ACC112 (cell line): ENCODE measurements at regions not wholly inside any gene's neighbourhood (a gene's known extent, or its start where the extent isn't known, plus 50 kb on each side); places are given as distances from the start of the nearest gene placed in this dataset.

Experiments
- H2AFZ ChIP-seq: fragments of 200-600 bp; sonication (generic); one replicate; pipeline ENCODE4 v1.6.0; 2017; ENCODE audit warnings: antibody characterized with exemption, low read length; ENCODE audit not compliant: unreplicated experiment
- H3K27ac ChIP-seq: fragments of 200-600 bp; sonication (generic); 2 replicates; pipeline ENCODE4 v1.5.1; 2014; ENCODE audit warnings: low read depth, mild to moderate bottlenecking, antibody characterized with exemption, low read length, moderate library complexity
- H3K27me3 ChIP-seq: fragments of 200-600 bp; sonication (generic); 2 replicates; pipeline ENCODE4 v1.6.1; 2014; ENCODE audit warnings: mild to moderate bottlenecking, antibody characterized with exemption, low read length, moderate library complexity, mixed read lengths; ENCODE audit not compliant: insufficient read depth
- H3K36me3 ChIP-seq: fragments of 200-600 bp; sonication (generic); 2 replicates; pipeline ENCODE4 v1.6.1; 2016; ENCODE audit warnings: mild to moderate bottlenecking, antibody characterized with exemption, low read length, moderate library complexity, mixed read lengths; ENCODE audit not compliant: insufficient read depth
- H3K4me1 ChIP-seq: fragments of 200-600 bp; sonication (generic); one replicate; pipeline ENCODE4 v1.6.1; 2016; ENCODE audit warnings: low read length, mixed read lengths; ENCODE audit not compliant: insufficient read depth, unreplicated experiment, control insufficient read depth
- H3K4me3 ChIP-seq: fragments of 200-600 bp; sonication (generic); 2 replicates; pipeline ENCODE4 v1.5.1; 2014; ENCODE audit warnings: mild to moderate bottlenecking, low read depth, low read length
- H3K79me2 ChIP-seq: fragments of 200-600 bp; sonication (generic); one replicate; pipeline ENCODE4 v1.6.0; 2016; ENCODE audit warnings: low read length; ENCODE audit not compliant: control insufficient read depth, unreplicated experiment, insufficient read depth

DNA sequence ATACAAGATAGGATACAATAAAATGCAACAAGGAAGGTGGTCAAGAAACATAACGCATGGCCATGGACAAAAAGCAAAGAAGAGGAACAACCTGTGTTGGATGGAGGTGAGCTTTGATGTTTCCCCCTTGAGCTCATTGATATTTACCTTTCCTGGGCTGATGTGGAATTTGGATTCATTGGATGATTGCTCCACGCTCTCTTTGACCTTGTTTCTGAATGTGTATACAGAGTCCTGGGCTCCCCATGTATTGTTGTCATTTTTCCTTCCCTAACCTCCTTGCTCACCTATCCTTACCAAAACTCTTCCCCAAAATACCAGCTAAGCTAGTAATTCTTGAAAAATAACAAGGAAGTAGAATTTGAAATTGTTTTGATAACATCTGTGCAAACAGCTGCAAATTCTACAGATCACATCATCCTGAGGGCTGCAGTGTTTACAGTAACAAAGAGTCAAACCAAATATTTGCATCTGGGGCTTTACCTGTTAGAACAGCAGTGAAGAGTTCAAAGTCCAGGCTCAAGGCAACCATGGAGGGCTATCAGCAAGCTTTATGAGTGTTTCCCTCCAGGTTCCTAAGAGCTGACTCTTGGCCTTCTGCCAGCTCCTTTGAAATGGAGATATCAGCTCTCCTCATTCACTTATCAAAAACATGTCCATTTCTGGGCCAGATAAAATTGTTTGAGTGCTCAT is 214.3 kb upstream of the MARCKS start:
- no peak overlapping the region for H2AFZ ChIP-seq
- no peaks in the 10 kb centered on the region for H3K27me3 ChIP-seq
- H3K4me3 ChIP-seq, result no peak overlapping the region
- no peak overlapping the region for H3K27ac ChIP-seq
- peaks cover 18% of the 10 kb centered on the region for H3K4me1 ChIP-seq
- no peaks in the 10 kb centered on the region for H3K79me2 ChIP-seq
- H3K36me3 ChIP-seq, result no peaks in the 10 kb centered on the region

DNA sequence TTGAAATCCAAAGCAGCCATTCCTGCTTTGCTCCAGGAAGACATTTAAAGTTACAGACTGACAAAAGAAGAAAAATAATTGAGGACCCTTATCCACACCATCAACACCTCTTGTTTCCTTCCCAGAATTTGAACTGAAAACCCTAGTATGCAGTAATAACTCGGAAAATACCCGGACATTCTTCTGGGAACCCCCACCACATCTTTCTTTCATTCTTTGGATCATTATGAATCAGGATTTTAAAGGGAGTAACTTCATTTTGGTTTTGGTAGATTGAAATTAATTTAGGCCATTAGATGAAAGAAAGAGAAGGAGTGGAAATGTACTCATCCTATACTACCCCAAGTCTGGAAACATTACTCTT is 213.8 kb upstream of the MARCKS start:
- Histone ChIP-seq H3K27ac (no peak overlapping the region), H3K4me3 (no peak overlapping the region), H3K4me1 (peaks cover 18% of the 10 kb centered on the region), H3K27me3 (no peaks in the 10 kb centered on the region), H2AFZ (no peak overlapping the region), H3K79me2 (no peaks in the 10 kb centered on the region), H3K36me3 (no peaks in the 10 kb centered on the region)

DNA sequence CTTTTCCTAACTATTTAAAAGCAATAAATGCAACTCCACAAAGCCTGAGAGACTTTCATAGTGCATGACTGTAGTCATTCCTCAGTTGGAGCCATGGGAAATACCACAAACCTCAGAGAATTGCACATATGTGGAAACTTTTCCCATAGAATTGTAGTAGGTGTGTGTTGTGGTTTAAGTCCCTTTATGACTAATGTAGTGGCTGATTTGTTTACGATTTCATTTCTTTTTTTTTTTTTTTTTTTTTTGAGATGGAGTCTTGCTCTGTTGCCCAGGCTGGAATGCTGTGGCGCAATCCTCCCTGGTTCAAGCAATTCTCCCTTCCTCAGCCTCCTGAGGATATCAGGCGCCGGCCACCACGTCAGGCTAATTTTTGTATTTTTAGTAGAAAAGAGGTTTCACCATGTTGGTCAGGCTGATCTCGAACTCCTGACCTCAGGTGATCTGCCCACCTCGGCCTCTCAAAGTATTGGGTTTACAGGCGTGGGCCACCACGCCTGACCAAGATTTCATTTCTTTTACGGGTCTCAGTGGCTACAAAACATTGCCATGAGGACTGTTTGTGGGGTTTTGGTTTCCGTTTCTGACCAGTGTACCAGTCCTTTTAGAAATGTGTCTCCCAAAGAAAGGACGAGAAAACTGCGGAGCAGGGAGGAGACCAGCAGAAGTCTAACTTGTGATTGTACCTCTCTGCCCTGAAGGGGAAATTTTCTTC is 212.1 kb upstream of the MARCKS start:
- Histone ChIP-seq H3K27me3 (no peaks in the 10 kb centered on the region), H2AFZ (peak overlapping the region; percentile 5), H3K4me3 (no peak overlapping the region), H3K79me2 (no peaks in the 10 kb centered on the region), H3K27ac (peak overlapping the region; percentile 85), H3K4me1 (peaks cover 18% of the 10 kb centered on the region), H3K36me3 (no peaks in the 10 kb centered on the region)

DNA sequence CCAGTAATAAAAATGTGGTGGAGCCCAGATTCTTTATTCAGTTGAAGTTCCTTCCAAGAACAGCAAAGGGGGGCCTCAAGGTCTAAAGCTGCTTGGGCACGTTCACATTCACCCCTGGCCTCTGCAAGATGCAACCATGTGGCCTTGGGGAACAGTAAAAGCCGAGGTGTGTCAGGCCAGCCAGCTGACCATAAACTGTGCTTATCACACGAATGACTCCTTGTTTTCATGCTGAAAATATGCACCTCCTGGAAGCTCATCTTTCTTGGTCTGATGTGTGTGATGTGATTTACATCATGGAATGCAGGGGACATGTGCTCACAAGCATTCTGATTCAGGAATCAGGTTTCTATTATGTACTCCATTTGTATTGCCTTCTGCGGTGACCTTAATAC is 211.6 kb upstream of the MARCKS start:
- H2AFZ ChIP-seq, result peak overlapping the region; percentile 5
- no peaks in the 10 kb centered on the region for H3K79me2 ChIP-seq
- H3K36me3 ChIP-seq, result no peaks in the 10 kb centered on the region
- H3K4me3 ChIP-seq, result no peak overlapping the region
- peak overlapping the region; percentile 85 for H3K27ac ChIP-seq
- H3K4me1 ChIP-seq, result peaks cover 18% of the 10 kb centered on the region
- H3K27me3 ChIP-seq, result no peaks in the 10 kb centered on the region

DNA sequence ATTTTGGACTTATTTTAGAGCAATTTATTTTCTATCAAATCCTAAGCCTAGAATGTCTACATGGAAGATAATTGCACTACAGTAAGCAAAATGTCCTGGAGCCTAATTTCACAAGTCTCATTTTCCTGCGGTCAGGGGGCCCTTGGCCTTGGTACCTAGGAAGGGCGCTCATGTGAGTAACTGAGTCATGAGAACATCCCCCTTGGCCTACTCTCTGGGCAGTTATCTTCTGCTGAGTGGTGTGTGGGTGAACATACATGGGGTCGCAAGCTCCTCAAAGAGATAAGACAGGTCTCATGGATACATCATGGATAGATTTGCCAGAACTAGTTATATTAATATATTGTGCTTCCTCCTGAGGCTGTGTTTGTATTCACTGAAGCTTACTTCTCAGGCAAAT is 211.2 kb upstream of the MARCKS start:
- Histone ChIP-seq H3K27ac (peak overlapping the region; percentile 85), H3K4me1 (peaks cover 18% of the 10 kb centered on the region), H2AFZ (no peak overlapping the region), H3K4me3 (no peak overlapping the region), H3K79me2 (no peaks in the 10 kb centered on the region), H3K36me3 (no peaks in the 10 kb centered on the region), H3K27me3 (no peaks in the 10 kb centered on the region)

DNA sequence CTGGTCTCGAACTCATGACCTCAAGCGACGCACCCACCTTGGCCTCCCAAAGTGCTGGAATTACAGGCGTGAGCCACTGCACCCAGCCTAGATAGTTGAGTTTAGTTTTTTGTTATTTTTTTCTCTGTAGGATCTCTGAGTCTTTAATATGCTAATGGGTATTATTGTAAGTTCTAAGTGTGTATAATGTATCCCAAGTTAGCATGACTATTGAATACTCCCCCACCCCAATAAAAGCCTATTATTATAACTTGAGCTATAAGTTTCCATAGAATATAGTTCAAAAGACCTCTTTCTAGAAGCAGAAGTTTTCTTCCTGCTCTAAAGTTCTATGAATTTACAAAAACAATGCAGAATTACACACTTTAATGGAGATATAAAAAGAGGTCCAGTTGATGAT is 210.4 kb upstream of the MARCKS start:
- H3K27me3 ChIP-seq, result no peaks in the 10 kb centered on the region
- H3K36me3 ChIP-seq, result no peaks in the 10 kb centered on the region
- H3K4me3 ChIP-seq, result no peak overlapping the region
- no peak overlapping the region for H3K27ac ChIP-seq
- H3K79me2 ChIP-seq, result no peaks in the 10 kb centered on the region
- no peak overlapping the region for H2AFZ ChIP-seq
- peaks cover 18% of the 10 kb centered on the region for H3K4me1 ChIP-seq

DNA sequence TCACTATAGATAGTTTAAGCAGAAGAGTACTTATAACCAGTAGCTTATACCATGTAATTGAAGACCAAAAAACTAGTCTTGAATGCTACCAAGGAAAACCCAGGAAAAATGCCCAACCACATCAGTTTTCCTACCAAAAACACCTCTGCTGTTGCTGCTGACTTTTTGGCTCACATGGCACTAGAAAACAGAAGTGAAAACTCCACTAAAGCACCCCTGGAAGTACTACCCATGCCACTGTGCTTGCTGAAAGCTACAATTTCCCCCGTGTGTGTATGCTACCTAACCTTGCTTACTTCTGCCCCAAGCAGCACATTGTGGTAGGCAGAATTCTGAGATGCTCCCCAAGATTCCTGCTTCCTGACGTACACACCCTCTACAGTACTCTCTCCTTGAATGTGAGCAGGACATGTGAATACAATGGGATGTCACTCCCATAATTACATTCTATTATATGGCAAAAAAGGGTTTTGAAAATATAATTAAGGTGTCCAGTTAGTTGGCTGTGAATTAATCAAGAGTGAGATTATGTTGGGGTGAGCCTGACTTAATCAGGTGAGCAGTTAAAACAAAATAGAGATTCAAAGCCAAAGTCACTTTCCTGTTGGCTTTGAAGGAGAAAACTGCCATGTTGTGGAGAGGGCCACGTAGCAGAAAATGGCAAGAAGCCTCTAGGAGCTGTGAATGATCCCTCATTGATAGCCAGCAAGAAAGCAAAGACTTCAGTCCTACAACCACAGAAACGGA is 209.8 kb upstream of the MARCKS start:
- H3K4me3 ChIP-seq, result no peak overlapping the region
- H3K36me3 ChIP-seq, result no peaks in the 10 kb centered on the region
- no peaks in the 10 kb centered on the region for H3K27me3 ChIP-seq
- no peak overlapping the region for H3K27ac ChIP-seq
- peaks cover 18% of the 10 kb centered on the region for H3K4me1 ChIP-seq
- no peaks in the 10 kb centered on the region for H3K79me2 ChIP-seq
- H2AFZ ChIP-seq, result no peak overlapping the region

DNA sequence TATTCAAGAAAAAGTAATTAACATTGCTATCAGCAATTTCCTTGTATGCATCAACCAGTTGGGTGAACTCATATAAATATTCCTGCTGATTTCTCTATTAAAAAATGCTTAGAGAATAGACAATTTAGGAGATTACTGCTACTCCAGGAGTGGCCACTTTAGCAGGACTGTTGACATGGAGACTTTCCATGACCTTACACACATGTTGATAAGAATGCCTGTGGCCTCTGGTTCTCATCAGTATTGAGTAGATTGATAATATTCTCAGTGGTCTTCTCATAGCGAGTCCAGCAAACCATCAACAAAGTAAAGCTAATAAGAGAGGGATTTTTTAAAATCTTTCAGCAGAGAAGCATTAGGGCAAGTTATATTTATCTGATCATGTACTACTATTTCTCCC is 208.4 kb upstream of the MARCKS start:
- Histone ChIP-seq H3K4me1 (peaks cover 19% of the 10 kb centered on the region), H2AFZ (peak overlapping the region; percentile 32), H3K79me2 (no peaks in the 10 kb centered on the region), H3K4me3 (no peak overlapping the region), H3K27ac (no peak overlapping the region), H3K27me3 (no peaks in the 10 kb centered on the region), H3K36me3 (no peaks in the 10 kb centered on the region)

DNA sequence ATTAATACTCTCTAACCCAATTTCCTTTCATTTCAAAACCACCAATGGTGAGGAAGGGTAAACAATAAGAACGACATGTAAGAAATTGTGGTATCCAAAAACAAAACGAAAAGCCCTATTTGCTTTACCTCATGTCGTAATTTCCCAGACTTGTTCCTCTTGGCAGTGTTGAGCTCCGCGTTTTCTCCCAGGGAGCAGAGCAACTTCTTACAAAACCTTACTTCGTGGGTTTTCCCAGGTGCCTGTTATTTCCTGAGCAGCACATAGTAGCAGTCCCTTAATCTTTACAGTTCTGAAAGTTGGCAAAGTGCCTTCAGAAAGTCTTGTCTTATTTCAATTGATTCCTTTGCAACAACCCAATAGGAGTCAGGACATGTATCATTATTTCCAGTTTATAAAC is 207.9 kb upstream of the MARCKS start:
- Histone ChIP-seq H3K27me3 (no peaks in the 10 kb centered on the region), H3K4me3 (no peak overlapping the region), H3K36me3 (no peaks in the 10 kb centered on the region), H3K27ac (no peak overlapping the region), H3K4me1 (peaks cover 20% of the 10 kb centered on the region), H2AFZ (no peak overlapping the region), H3K79me2 (no peaks in the 10 kb centered on the region)

DNA sequence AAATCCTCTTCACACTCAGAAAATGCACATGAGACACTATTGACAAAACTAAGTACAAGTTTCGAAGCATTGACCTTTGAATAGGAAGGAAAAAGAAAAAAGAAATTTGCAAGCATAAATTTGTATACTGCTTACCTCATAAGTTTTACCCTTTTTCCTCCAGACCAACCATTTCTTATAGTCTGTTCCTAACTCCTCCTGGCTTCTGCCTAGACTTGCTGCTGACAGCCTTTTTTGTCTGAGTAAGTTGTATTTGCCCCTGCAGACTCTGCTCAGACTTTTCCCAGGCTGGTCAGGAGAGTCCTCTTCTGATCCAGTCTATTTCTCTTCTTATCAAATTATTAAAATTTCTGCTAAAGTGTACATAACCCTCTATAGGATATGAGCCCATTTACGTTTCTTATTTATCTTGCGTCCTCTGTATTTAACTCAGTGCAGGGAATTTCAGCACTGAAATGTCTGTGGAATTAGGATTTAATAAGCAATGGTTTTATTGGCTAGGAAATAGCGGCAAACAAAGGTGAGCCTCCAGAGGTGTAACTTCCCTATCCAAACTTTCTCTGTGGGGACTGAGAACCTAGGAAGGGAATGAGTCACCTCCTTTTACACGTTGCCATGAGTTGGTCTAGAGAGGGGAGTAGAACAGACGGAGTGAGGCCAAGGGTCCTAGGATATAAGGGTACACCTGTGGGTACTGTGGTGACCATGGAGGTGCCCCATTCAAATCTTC is 207.1 kb upstream of the MARCKS start:
- H3K36me3 ChIP-seq, result no peaks in the 10 kb centered on the region
- no peak overlapping the region for H2AFZ ChIP-seq
- H3K4me3 ChIP-seq, result no peak overlapping the region
- no peaks in the 10 kb centered on the region for H3K27me3 ChIP-seq
- H3K4me1 ChIP-seq, result peaks cover 22% of the 10 kb centered on the region
- H3K79me2 ChIP-seq, result no peaks in the 10 kb centered on the region
- no peak overlapping the region for H3K27ac ChIP-seq
